ENCODE measurements at regions not wholly inside any gene's neighbourhood (a gene's known extent, or its start where the extent isn't known, plus 50 kb on each side); places are given as distances from the start of the nearest gene placed in this dataset.

DNA sequence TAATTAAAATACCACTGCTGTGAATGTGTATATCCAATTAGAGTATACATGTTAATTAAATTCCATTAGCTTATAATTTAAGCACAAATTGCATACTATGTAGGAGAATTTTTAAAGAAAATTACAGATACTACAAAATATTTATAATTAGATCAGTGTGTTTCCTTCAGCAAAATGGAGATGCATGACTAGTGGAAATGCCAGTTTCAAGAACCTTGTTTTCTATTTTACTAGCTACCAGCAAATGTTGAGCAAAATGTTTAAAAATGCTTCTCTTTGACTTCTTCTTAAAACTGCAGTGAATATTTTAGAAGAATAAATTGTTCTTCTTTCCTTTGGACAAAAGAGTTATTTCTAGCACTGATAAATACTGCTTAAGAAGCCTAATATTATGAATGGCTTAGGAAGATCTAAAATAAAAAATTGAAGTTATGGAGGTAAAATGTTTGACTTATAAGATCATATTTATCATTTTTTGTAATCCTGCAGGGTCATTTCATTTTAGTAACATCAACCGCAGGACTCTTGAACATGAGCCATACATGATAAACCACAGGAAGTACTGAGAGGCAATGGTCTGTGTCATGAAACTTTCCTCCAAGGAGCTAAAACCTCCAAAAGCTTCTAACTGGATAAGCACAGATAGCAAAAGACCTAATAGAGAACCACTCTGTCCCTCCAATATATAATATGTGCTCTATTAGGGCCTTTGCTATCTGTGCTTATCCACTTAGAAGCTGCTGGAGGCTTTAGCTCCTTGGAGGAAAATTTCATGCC is 1066.0 kb upstream of the CELF2 start:
- TF ChIP-seq, protein P1, sequence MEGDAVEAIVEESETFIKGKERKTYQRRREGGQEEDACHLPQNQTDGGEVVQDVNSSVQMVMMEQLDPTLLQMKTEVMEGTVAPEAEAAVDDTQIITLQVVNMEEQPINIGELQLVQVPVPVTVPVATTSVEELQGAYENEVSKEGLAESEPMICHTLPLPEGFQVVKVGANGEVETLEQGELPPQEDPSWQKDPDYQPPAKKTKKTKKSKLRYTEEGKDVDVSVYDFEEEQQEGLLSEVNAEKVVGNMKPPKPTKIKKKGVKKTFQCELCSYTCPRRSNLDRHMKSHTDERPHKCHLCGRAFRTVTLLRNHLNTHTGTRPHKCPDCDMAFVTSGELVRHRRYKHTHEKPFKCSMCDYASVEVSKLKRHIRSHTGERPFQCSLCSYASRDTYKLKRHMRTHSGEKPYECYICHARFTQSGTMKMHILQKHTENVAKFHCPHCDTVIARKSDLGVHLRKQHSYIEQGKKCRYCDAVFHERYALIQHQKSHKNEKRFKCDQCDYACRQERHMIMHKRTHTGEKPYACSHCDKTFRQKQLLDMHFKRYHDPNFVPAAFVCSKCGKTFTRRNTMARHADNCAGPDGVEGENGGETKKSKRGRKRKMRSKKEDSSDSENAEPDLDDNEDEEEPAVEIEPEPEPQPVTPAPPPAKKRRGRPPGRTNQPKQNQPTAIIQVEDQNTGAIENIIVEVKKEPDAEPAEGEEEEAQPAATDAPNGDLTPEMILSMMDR (IDR thresholded peaks at IDR 0.05; ENCODE audit: insufficient read depth, low read depth, low read length): no peak
- no peak for TF ChIP-seq EZH2 (IDR thresholded peaks at IDR 0.05; ENCODE audit: insufficient read depth, low read length)
